HFFc6 (cell line): ENCODE measurements at regions not wholly inside any gene's neighbourhood (a gene's known extent, or its start where the extent isn't known, plus 50 kb on each side); places are given as distances from the start of the nearest gene placed in this dataset.

Source experiments
- DNase-seq: peaks from one replicate; pipeline ENCODE4 v3.0.0-alpha.2; 2018
- H3K27ac Mint-ChIP-seq: 2 replicates; pipeline ENCODE4 v1.8.0; 2020; ENCODE audit warnings: mild to moderate bottlenecking, mixed read lengths
- H3K27me3 Mint-ChIP-seq: 2 replicates; pipeline ENCODE4 v1.8.0; 2021; ENCODE audit warnings: mild to moderate bottlenecking, moderate library complexity, mixed read lengths; ENCODE audit not compliant: insufficient read depth
- H3K36me3 Mint-ChIP-seq: 2 replicates; pipeline ENCODE4 v1.8.0; 2021; ENCODE audit warnings: low read depth, mixed read lengths
- H3K4me1 Mint-ChIP-seq: 2 replicates; pipeline ENCODE4 v1.8.0; 2020; ENCODE audit warnings: low read depth, mixed read lengths
- H3K4me3 Mint-ChIP-seq: 2 replicates; pipeline ENCODE4 v1.8.0; 2020; ENCODE audit warnings: mild to moderate bottlenecking, moderate library complexity, mixed read lengths
- H3K9me3 Mint-ChIP-seq: 2 replicates; pipeline ENCODE4 v1.8.0; 2020; ENCODE audit warnings: mild to moderate bottlenecking, mixed read lengths
- CTCF ChIP-seq: fragments of 200-600 bp; sonication (generic); IDR thresholded peaks from 2 replicates; pipeline ENCODE4 v1.5.0; 2021; ENCODE audit warnings: antibody characterized with exemption, mild to moderate bottlenecking

- DNase-seq: no peak
Observed at GRCh38 chr9:87008667-87009066, 61.4 kb upstream of the GAS1 start.

GRCh38 chr9:87010626-87011025 is 63.3 kb upstream of the GAS1 start:
- Mint-ChIP-seq H3K36me3 (no peaks in the 10 kb centered on the region), H3K4me1 (peaks cover 7% of the 10 kb centered on the region; the same call in 1 of the 2 replicates), H3K27me3 (peaks cover 1% of the 10 kb centered on the region; the same call in 1 of the 2 replicates), H3K4me3 (no peak overlapping the region), H3K27ac (no peak overlapping the region), H3K9me3 (no peaks in the 10 kb centered on the region)
- no peak for TF ChIP-seq CTCF
- DNase-seq: no peak

More at GRCh38 chr9:87008667-87009066, 61.4 kb upstream of the GAS1 start:
- peaks cover 1% of the 10 kb centered on the region; the same call in 1 of the 2 replicates for H3K27me3 Mint-ChIP-seq
- no peaks in the 10 kb centered on the region for H3K36me3 Mint-ChIP-seq
- H3K4me1 Mint-ChIP-seq: no peaks in the 10 kb centered on the region
- TF ChIP-seq CTCF: no peak
- no peak overlapping the region for H3K4me3 Mint-ChIP-seq
- no peaks in the 10 kb centered on the region for H3K9me3 Mint-ChIP-seq
- H3K27ac Mint-ChIP-seq: no peak overlapping the region

GRCh38 chr9:87011551-87011950 is 64.2 kb upstream of the GAS1 start:
- H3K4me1 Mint-ChIP-seq: peaks cover 7% of the 10 kb centered on the region; the same call in 1 of the 2 replicates
- H3K9me3 Mint-ChIP-seq: no peaks in the 10 kb centered on the region
- no peak for TF ChIP-seq CTCF
- peaks cover 1% of the 10 kb centered on the region; the same call in 1 of the 2 replicates for H3K27me3 Mint-ChIP-seq
- H3K27ac Mint-ChIP-seq: no peak overlapping the region
- H3K36me3 Mint-ChIP-seq: no peaks in the 10 kb centered on the region
- no peak overlapping the region for H3K4me3 Mint-ChIP-seq
- DNase-seq: no peak

- H3K4me1 Mint-ChIP-seq: peaks cover 7% of the 10 kb centered on the region; the same call in 1 of the 2 replicates
- H3K27me3 Mint-ChIP-seq: peaks cover 1% of the 10 kb centered on the region; the same call in 1 of the 2 replicates
- no peaks in the 10 kb centered on the region for H3K36me3 Mint-ChIP-seq
- TF ChIP-seq CTCF: no peak
- H3K9me3 Mint-ChIP-seq: no peaks in the 10 kb centered on the region
- no peak for DNase-seq
- no peak overlapping the region for H3K27ac Mint-ChIP-seq
- H3K4me3 Mint-ChIP-seq: no peak overlapping the region
Observed at GRCh38 chr9:87013490-87013889, 66.2 kb upstream of the GAS1 start.

- no peak for TF ChIP-seq CTCF
- no peak for DNase-seq
- Mint-ChIP-seq H3K4me1 (peaks cover 7% of the 10 kb centered on the region; the same call in 1 of the 2 replicates), H3K27me3 (peaks cover 5% of the 10 kb centered on the region), H3K9me3 (no peaks in the 10 kb centered on the region), H3K36me3 (no peaks in the 10 kb centered on the region), H3K27ac (no peak overlapping the region), H3K4me3 (no peak overlapping the region)
Observed at GRCh38 chr9:87014436-87014835, 67.1 kb upstream of the GAS1 start.

- Mint-ChIP-seq H3K9me3 (no peaks in the 10 kb centered on the region), H3K4me1 (peaks cover 7% of the 10 kb centered on the region; the same call in 1 of the 2 replicates), H3K4me3 (no peak overlapping the region), H3K27ac (no peak overlapping the region), H3K27me3 (peaks cover 5% of the 10 kb centered on the region), H3K36me3 (no peaks in the 10 kb centered on the region)
- no peak for DNase-seq
- TF ChIP-seq CTCF: no peak
Observed at GRCh38 chr9:87016681-87017080, 69.4 kb upstream of the GAS1 start.
